ENCODE measurements at regions not wholly inside any gene's neighbourhood (a gene's known extent, or its start where the extent isn't known, plus 50 kb on each side); places are given as distances from the start of the nearest gene placed in this dataset.

- no peak for DNase-seq
- Histone ChIP-seq H3K79me2 (ENCODE audit: low read length) (no peaks in the 10 kb centered on the region), H3K4me3 (ENCODE audit: low read length) (no peak overlapping the region), H4K20me1 (ENCODE audit: insufficient read depth, low read depth, low read length) (no peaks in the 10 kb centered on the region), H3K9me3 (ENCODE audit: low read length) (no peaks in the 10 kb centered on the region), H3K4me1 (ENCODE audit: low read length) (peaks cover 4% of the 10 kb centered on the region; the same call in 1 of the 2 replicates), H2AFZ (ENCODE audit: low read length) (no peak overlapping the region), H3K27me3 (ENCODE audit: low read length) (no peaks in the 10 kb centered on the region), H3K4me2 (ENCODE audit: low read depth, low read length, poor library complexity, severe bottlenecking) (no peak overlapping the region), H3K36me3 (ENCODE audit: insufficient read depth, low read length) (no peaks in the 10 kb centered on the region), H3K9ac (ENCODE audit: low read length) (no peak overlapping the region), H3K9me2 (replicated peaks; ENCODE audit: insufficient read depth, low read length) (no peaks in the 10 kb centered on the region), H3K27ac (ENCODE audit: low read length) (no peak overlapping the region)
These were observed 67.8 kb upstream of the LIN7C start for GRCh38 chr11:27574342-27574741.

DNA sequence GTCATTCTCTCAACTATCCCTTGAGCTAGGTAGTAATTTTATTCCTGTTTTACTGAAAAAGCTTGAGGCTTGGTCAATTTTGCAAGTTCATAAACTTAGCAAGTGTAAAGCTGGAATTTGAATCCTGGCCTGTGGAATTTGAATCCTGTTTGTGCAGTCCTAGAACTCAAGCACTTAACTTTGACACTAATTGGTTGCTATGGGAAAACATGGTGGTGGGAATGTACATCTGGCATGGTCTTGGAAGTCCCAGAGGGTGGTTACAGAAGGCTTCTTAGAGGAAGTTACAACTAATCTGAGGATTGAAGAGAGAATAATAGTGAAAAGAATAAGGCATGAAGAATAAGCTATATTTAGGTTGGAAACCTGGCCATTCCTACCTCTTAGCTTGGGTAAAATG, 66.5 kb upstream of the LIN7C start:
- no peak overlapping the region for H2AFZ ChIP-seq (ENCODE audit: low read length)

DNA sequence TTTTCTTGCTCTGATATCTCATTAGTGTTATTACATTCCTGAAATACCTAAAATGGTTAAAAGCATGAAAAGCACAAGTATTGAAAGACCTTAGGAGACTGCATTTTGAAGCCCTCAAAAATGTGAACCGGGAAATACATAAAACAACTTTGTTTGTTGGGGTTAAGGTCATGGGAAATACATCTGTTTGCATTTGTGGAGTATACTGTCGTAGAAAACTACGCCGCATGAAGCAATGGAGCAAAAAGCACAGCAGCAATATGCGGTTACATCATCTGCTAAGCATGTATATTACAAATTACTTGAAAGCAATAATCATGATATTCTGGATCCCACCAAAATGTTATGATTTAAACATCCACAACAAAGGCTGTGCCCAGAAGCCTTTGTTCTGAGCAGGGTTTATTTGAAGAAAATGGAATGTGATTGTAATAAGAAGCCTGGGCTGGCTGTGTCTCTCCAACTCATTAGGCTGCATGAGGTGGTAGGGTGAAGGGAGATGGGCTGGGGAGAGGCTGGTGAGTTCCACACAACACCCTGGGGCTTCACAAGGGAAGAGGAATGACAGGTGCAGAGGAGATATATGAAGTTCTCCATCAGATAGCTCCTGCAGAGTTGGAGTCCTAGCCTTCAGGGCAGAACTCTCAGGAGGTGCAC, 64.7 kb upstream of the LIN7C start:
- H3K4me2 ChIP-seq (ENCODE audit: low read depth, low read length, poor library complexity, severe bottlenecking) = no peak overlapping the region
- no peak overlapping the region for H3K9ac ChIP-seq (ENCODE audit: low read length)
- no peak overlapping the region for H3K4me3 ChIP-seq (ENCODE audit: low read length)
- H3K36me3 ChIP-seq (ENCODE audit: insufficient read depth, low read length) = no peaks in the 10 kb centered on the region
- no peaks in the 10 kb centered on the region for H3K27me3 ChIP-seq (ENCODE audit: low read length)
- peaks cover 4% of the 10 kb centered on the region; the same call in 1 of the 2 replicates for H3K4me1 ChIP-seq (ENCODE audit: low read length)
- no peaks in the 10 kb centered on the region for H4K20me1 ChIP-seq (ENCODE audit: insufficient read depth, low read depth, low read length)
- DNase-seq = no peak
- H3K79me2 ChIP-seq (ENCODE audit: low read length) = no peaks in the 10 kb centered on the region
- no peaks in the 10 kb centered on the region for H3K9me3 ChIP-seq (ENCODE audit: low read length)
- no peak overlapping the region for H2AFZ ChIP-seq (ENCODE audit: low read length)
- H3K27ac ChIP-seq (ENCODE audit: low read length) = no peak overlapping the region
- no peaks in the 10 kb centered on the region for H3K9me2 ChIP-seq (replicated peaks; ENCODE audit: insufficient read depth, low read length)

More for the DNA sequence above, 66.5 kb upstream of the LIN7C start:
- H3K79me2 ChIP-seq (ENCODE audit: low read length) = no peaks in the 10 kb centered on the region
- no peaks in the 10 kb centered on the region for H3K9me2 ChIP-seq (replicated peaks; ENCODE audit: insufficient read depth, low read length)
- H3K4me3 ChIP-seq (ENCODE audit: low read length) = no peak overlapping the region
- no peaks in the 10 kb centered on the region for H4K20me1 ChIP-seq (ENCODE audit: insufficient read depth, low read depth, low read length)
- H3K36me3 ChIP-seq (ENCODE audit: insufficient read depth, low read length) = no peaks in the 10 kb centered on the region
- no peaks in the 10 kb centered on the region for H3K9me3 ChIP-seq (ENCODE audit: low read length)
- peaks cover 4% of the 10 kb centered on the region; the same call in 1 of the 2 replicates for H3K4me1 ChIP-seq (ENCODE audit: low read length)
- no peak for DNase-seq
- H3K4me2 ChIP-seq (ENCODE audit: low read depth, low read length, poor library complexity, severe bottlenecking) = no peak overlapping the region
- no peak overlapping the region for H3K27ac ChIP-seq (ENCODE audit: low read length)
- H3K9ac ChIP-seq (ENCODE audit: low read length) = no peak overlapping the region
- no peaks in the 10 kb centered on the region for H3K27me3 ChIP-seq (ENCODE audit: low read length)

DNA sequence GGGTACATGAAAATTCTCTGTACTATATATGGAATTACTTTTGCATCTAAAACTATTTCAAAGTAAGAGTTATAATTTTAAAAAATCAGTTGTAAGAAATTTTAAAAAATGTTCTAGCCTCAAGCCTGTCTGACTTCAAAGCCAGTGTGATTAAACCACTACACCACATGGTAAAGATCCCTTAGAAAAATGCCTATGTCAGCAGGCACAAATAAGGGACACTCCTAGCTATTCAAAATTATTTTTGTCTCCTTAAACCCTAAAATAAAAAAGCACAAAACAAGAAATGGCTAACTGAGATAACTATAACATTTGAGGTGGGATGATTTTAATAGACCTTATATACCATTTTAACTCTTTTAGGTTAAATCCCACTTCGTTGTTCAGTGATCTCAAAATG, 64.0 kb upstream of the LIN7C start:
- Histone ChIP-seq H3K27me3 (ENCODE audit: low read length) (no peaks in the 10 kb centered on the region), H3K36me3 (ENCODE audit: insufficient read depth, low read length) (no peaks in the 10 kb centered on the region), H3K9me3 (ENCODE audit: low read length) (no peaks in the 10 kb centered on the region), H3K9ac (ENCODE audit: low read length) (no peak overlapping the region), H3K4me1 (ENCODE audit: low read length) (peaks cover 4% of the 10 kb centered on the region; the same call in 1 of the 2 replicates), H3K4me2 (ENCODE audit: low read depth, low read length, poor library complexity, severe bottlenecking) (no peak overlapping the region), H4K20me1 (ENCODE audit: insufficient read depth, low read depth, low read length) (no peaks in the 10 kb centered on the region), H3K27ac (ENCODE audit: low read length) (no peak overlapping the region), H3K9me2 (replicated peaks; ENCODE audit: insufficient read depth, low read length) (no peaks in the 10 kb centered on the region), H3K4me3 (ENCODE audit: low read length) (no peak overlapping the region), H3K79me2 (ENCODE audit: low read length) (no peaks in the 10 kb centered on the region), H2AFZ (ENCODE audit: low read length) (no peak overlapping the region)
- DNase-seq = no peak

DNA sequence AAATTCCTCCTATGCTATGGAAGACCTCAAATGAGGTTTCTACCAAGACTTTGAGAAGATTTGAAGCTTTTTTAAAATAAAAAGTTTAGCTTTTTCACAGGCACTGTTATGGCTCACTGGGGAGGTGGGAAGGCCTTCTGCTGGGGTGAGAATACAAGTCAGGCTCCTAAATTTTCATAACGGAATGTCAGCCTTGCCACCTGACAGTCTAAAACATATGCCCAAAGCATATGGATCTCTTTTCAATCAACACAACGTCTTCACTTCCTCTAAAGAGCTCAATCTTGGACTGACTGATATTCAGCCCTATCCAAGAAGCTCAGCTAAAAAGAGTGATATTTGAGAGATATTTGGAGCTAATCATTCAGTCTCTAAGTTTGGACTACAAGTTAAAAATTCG, 57.1 kb upstream of the LIN7C start:
- H3K27me3 ChIP-seq (ENCODE audit: low read length) = no peaks in the 10 kb centered on the region
- H3K9me2 ChIP-seq (replicated peaks; ENCODE audit: insufficient read depth, low read length) = no peaks in the 10 kb centered on the region
- H2AFZ ChIP-seq (ENCODE audit: low read length) = no peak overlapping the region
- H3K9me3 ChIP-seq (ENCODE audit: low read length) = no peaks in the 10 kb centered on the region
- H3K79me2 ChIP-seq (ENCODE audit: low read length) = no peaks in the 10 kb centered on the region
- no peaks in the 10 kb centered on the region for H3K36me3 ChIP-seq (ENCODE audit: insufficient read depth, low read length)
- no peak for DNase-seq
- H3K4me1 ChIP-seq (ENCODE audit: low read length) = peaks cover 5% of the 10 kb centered on the region; the same call in 1 of the 2 replicates
- no peak overlapping the region for H3K27ac ChIP-seq (ENCODE audit: low read length)
- no peaks in the 10 kb centered on the region for H4K20me1 ChIP-seq (ENCODE audit: insufficient read depth, low read depth, low read length)
- no peak overlapping the region for H3K4me3 ChIP-seq (ENCODE audit: low read length)
- no peak overlapping the region for H3K9ac ChIP-seq (ENCODE audit: low read length)
- no peak overlapping the region for H3K4me2 ChIP-seq (ENCODE audit: low read depth, low read length, poor library complexity, severe bottlenecking)

DNA sequence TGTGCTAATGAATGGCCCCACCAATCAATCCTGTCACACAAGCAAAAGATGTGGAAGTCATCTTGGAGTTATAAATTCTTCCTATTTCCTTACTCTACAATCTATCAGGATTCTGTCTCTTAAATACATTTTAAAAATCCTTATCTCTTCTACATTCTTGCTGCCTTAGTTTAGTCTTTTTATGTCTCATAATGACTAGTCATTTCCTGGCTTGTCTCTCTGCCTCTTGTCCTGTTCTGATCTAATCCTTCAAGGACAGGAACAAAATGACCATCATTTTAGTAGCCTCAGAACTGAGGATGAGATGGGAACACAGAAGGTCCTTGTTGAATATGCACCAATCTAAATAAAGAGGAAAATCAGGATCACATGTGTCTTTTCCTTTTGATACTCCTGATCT, 56.6 kb upstream of the LIN7C start:
- DNase-seq = no peak
- Histone ChIP-seq H3K27ac (ENCODE audit: low read length) (no peak overlapping the region), H4K20me1 (ENCODE audit: insufficient read depth, low read depth, low read length) (no peaks in the 10 kb centered on the region), H3K9me2 (replicated peaks; ENCODE audit: insufficient read depth, low read length) (no peaks in the 10 kb centered on the region), H3K4me3 (ENCODE audit: low read length) (no peak overlapping the region), H3K4me2 (ENCODE audit: low read depth, low read length, poor library complexity, severe bottlenecking) (no peak overlapping the region), H3K9me3 (ENCODE audit: low read length) (no peaks in the 10 kb centered on the region), H3K9ac (ENCODE audit: low read length) (no peak overlapping the region), H3K79me2 (ENCODE audit: low read length) (no peaks in the 10 kb centered on the region), H3K27me3 (ENCODE audit: low read length) (no peaks in the 10 kb centered on the region), H2AFZ (ENCODE audit: low read length) (no peak overlapping the region), H3K36me3 (ENCODE audit: insufficient read depth, low read length) (no peaks in the 10 kb centered on the region), H3K4me1 (ENCODE audit: low read length) (peaks cover 5% of the 10 kb centered on the region; the same call in 1 of the 2 replicates)

DNA sequence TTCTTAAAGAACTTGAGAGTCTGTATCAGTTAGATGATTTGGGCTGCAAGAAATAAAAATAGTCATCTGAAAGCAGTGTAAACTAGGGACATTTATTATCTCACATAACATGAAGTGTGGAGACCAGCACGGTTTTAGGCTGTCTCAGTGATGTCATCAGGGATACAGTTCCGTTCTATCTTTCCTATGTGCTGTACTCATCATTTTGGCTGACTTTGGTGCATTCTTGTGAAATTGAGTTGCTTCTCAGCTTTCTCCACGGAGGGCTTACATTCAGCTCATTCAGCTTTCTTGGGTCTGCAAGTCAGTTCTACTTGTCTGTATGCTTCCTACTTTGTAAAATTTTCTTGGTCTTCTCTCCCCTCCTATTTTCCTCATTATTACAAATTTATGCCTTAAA, 51.8 kb upstream of the LIN7C start:
- no peak overlapping the region for H3K4me2 ChIP-seq (ENCODE audit: low read depth, low read length, poor library complexity, severe bottlenecking)
- no peak overlapping the region for H3K9ac ChIP-seq (ENCODE audit: low read length)
- no peaks in the 10 kb centered on the region for H3K36me3 ChIP-seq (ENCODE audit: insufficient read depth, low read length)
- H3K27ac ChIP-seq (ENCODE audit: low read length) = no peak overlapping the region
- H3K9me3 ChIP-seq (ENCODE audit: low read length) = no peaks in the 10 kb centered on the region
- no peaks in the 10 kb centered on the region for H4K20me1 ChIP-seq (ENCODE audit: insufficient read depth, low read depth, low read length)
- no peak overlapping the region for H2AFZ ChIP-seq (ENCODE audit: low read length)
- DNase-seq = no peak
- no peak overlapping the region for H3K4me3 ChIP-seq (ENCODE audit: low read length)
- H3K27me3 ChIP-seq (ENCODE audit: low read length) = no peaks in the 10 kb centered on the region
- H3K4me1 ChIP-seq (ENCODE audit: low read length) = no peaks in the 10 kb centered on the region
- no peaks in the 10 kb centered on the region for H3K9me2 ChIP-seq (replicated peaks; ENCODE audit: insufficient read depth, low read length)
- no peaks in the 10 kb centered on the region for H3K79me2 ChIP-seq (ENCODE audit: low read length)

DNA sequence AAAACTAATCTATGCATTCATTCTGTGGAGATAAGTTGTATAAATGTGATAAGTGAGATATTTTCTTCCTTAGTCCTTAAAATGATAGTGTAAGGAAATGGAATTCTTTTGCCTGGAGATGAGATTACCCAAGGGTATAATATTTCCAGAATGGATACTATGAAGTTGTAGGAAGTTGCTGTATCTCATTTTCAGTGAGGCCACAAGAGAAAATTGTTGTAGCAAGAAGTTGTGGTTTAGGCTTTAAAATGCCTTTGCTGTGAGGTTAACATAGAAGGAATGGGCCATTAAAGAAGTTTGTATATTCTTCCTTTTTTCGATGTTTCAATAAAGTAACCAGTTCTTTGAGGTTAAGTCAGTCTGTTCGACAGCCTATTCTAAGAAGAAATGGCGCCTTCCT, 50.7 kb upstream of the LIN7C start:
- H3K9me3 ChIP-seq (ENCODE audit: low read length) = no peaks in the 10 kb centered on the region
- H3K9ac ChIP-seq (ENCODE audit: low read length) = no peak overlapping the region
- no peak overlapping the region for H3K4me3 ChIP-seq (ENCODE audit: low read length)
- H3K27ac ChIP-seq (ENCODE audit: low read length) = no peak overlapping the region
- H3K36me3 ChIP-seq (ENCODE audit: insufficient read depth, low read length) = no peaks in the 10 kb centered on the region
- H3K4me2 ChIP-seq (ENCODE audit: low read depth, low read length, poor library complexity, severe bottlenecking) = no peak overlapping the region
- H3K9me2 ChIP-seq (replicated peaks; ENCODE audit: insufficient read depth, low read length) = no peaks in the 10 kb centered on the region
- no peaks in the 10 kb centered on the region for H3K4me1 ChIP-seq (ENCODE audit: low read length)
- no peaks in the 10 kb centered on the region for H3K27me3 ChIP-seq (ENCODE audit: low read length)
- no peak overlapping the region for H2AFZ ChIP-seq (ENCODE audit: low read length)
- DNase-seq = no peak
- H4K20me1 ChIP-seq (ENCODE audit: insufficient read depth, low read depth, low read length) = no peaks in the 10 kb centered on the region
- H3K79me2 ChIP-seq (ENCODE audit: low read length) = no peaks in the 10 kb centered on the region

Measured in Karpas-422 (cell line).